ENCODE measurements at regions not wholly inside any gene's neighbourhood (a gene's known extent, or its start where the extent isn't known, plus 50 kb on each side); places are given as distances from the start of the nearest gene placed in this dataset.

GRCh38 chr16:85971902-85972638, 73.1 kb downstream of the IRF8 start:
- no peak overlapping the region for H3K27ac ChIP-seq (ENCODE audit: low read depth, low read length)
- no peaks in the 10 kb centered on the region for H3K36me3 ChIP-seq (ENCODE audit: control insufficient read depth in 1 of 2, insufficient read depth in 2 of 2, low read length in 2 of 2)
- no peaks in the 10 kb centered on the region for H3K4me1 ChIP-seq (ENCODE audit: control insufficient read depth in 1 of 2, insufficient read depth in 2 of 2, low read length in 2 of 2)
- no peak overlapping the region for H2AFZ ChIP-seq (ENCODE audit: low read depth, low read length, poor library complexity, severe bottlenecking)
- no TSS peak for BruUV-seq (replicated peaks)
- no peaks in the 10 kb centered on the region for H3K79me2 ChIP-seq (ENCODE audit: insufficient read depth, low read length)
- no peaks in the 10 kb centered on the region for H4K20me1 ChIP-seq (ENCODE audit: insufficient read depth)
- POLR2A ChIA-PET = no interaction called here
- RAD21 ChIA-PET (ENCODE audit: low non-redundant PET in 1 of 2, low total read pairs in 2 of 2, uncharacterized antibody in 2 of 2, unreplicated experiment in 2 of 2) = no interaction called here
- no peak overlapping the region for H3K4me3 ChIP-seq (replicated peaks in 1 of 2; ENCODE audit: low read depth in 1 of 2, low read length in 2 of 2)
- H3K4me2 ChIP-seq (ENCODE audit: low read length) = no peak overlapping the region
- H3K9me2 ChIP-seq (ENCODE audit: insufficient read depth) = no peaks in the 10 kb centered on the region
- CTCF ChIA-PET = no interaction called here
- no peak for TF ChIP-seq YY1 (IDR thresholded peaks at IDR 0.05; ENCODE audit: extremely low read depth, insufficient replicate concordance, low read depth, low read length)
- TF ChIP-seq FOSL1 (IDR thresholded peaks at IDR 0.05; ENCODE audit: low read depth) = no peak
- no peak for TF ChIP-seq ZBTB33 (IDR thresholded peaks at IDR 0.05; ENCODE audit: extremely low read depth, insufficient replicate concordance, low read length)
- TF ChIP-seq TCF7L2 (IDR thresholded peaks at IDR 0.05; ENCODE audit: borderline replicate concordance, extremely low read depth, insufficient read depth, insufficient read length) = no peak
- no peak for TF ChIP-seq ATF3 (IDR thresholded peaks at IDR 0.05)
- TF ChIP-seq EZH2phosphoT487 (IDR thresholded peaks at IDR 0.05; ENCODE audit: borderline replicate concordance) = no peak
- no peak for TF ChIP-seq CEBPB (IDR thresholded peaks at IDR 0.05; ENCODE audit: low read depth)
- no peak for TF ChIP-seq SP1 (IDR thresholded peaks at IDR 0.05; ENCODE audit: low read depth)
- no peak for TF ChIP-seq SIN3A (IDR thresholded peaks at IDR 0.05; ENCODE audit: low read depth)
- TF ChIP-seq ZFX (IDR thresholded peaks at IDR 0.05) = no peak
- TF ChIP-seq SRF (IDR thresholded peaks at IDR 0.05; ENCODE audit: low read depth) = no peak
- no peak for TF ChIP-seq JUND (IDR thresholded peaks at IDR 0.05)
- no peak for TF ChIP-seq REST (IDR thresholded peaks at IDR 0.05; ENCODE audit: low read depth)
- TF ChIP-seq ELF1 (IDR thresholded peaks at IDR 0.05; ENCODE audit: borderline replicate concordance, low read depth) = no peak
- TF ChIP-seq CBX3 (IDR thresholded peaks at IDR 0.05; ENCODE audit: low read depth) = no peak
- TF ChIP-seq RAD21 (IDR thresholded peaks at IDR 0.05; ENCODE audit: low read depth) = no peak
- no peak for TF ChIP-seq EZH2 (IDR thresholded peaks at IDR 0.05)
- no peak for TF ChIP-seq POLR2A (IDR thresholded peaks at IDR 0.05; ENCODE audit: borderline replicate concordance, extremely low read depth, insufficient read depth, insufficient read length)
- no peak for TF ChIP-seq POLR2AphosphoS5 (IDR thresholded peaks at IDR 0.05; ENCODE audit: low read depth, low read length)
- peaks cover 60% of the 10 kb centered on the region for H3K27me3 ChIP-seq (ENCODE audit: insufficient read depth, low read length)
- no peak overlapping the region for H3K9ac ChIP-seq (ENCODE audit: low read length)
- ATAC-seq = no peak
- no peak for DNase-seq (ENCODE audit: low read depth, low spot score)
- peaks cover 0 to 10% of the 10 kb centered on the region in 2 experiments; a peak in 1 of 4 replicates for H3K9me3 ChIP-seq (ENCODE audit: control insufficient read depth in 1 of 2, insufficient read depth in 1 of 2, low read depth in 1 of 2, low read length in 2 of 2)
- intact Hi-C loops (cut with micrococcal nuclease) = no loop called here
